ENCODE measurements at regions not wholly inside any gene's neighbourhood (a gene's known extent, or its start where the extent isn't known, plus 50 kb on each side); places are given as distances from the start of the nearest gene placed in this dataset.

- TF ChIP-seq EZH2 (IDR thresholded peaks at IDR 0.05; ENCODE audit: insufficient read depth, low read length) (no peak), CTCF (IDR thresholded peaks at IDR 0.05; ENCODE audit: insufficient read depth, low read depth, low read length) (no peak)
Measured at GRCh38 chr5:106171132-106171531, 1499.6 kb downstream of the EFNA5 start.

All from astrocyte (in vitro differentiated cells and primary cell).